ENCODE measurements at regions not wholly inside any gene's neighbourhood (a gene's known extent, or its start where the extent isn't known, plus 50 kb on each side); places are given as distances from the start of the nearest gene placed in this dataset.

DNA sequence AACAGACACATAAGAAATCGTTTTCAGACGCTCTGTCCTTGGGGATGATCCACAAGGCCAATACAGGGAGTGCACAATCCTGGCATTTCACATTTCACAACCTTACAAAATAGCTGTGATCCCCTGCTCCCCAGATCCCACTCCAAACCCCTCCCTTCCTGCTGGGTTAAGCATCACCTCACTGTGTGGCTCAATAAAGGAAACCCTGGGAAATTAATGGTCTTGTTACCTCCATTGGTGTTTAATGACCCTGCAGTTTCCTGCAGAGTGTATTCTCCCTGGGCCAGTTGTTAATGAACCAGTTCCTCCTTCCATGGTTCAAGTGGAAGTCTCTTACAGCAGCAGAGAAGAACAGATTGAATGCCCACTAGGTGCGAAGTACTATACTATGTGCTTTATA, 334.7 kb downstream of the OMA1 start:
- no peak for TF ChIP-seq HNF4G (IDR thresholded peaks at IDR 0.05)
- no peak for TF ChIP-seq NR2F2 (IDR thresholded peaks at IDR 0.05)
- no peak for TF ChIP-seq EGR1 (IDR thresholded peaks at IDR 0.05; ENCODE audit: low read depth in 2 of 2)
- TF ChIP-seq YY1 (IDR thresholded peaks at IDR 0.05), result no peak
- no peak for TF ChIP-seq HNF4A (conservative IDR thresholded peaks at IDR 0.05)
- no peak for TF ChIP-seq JUND (IDR thresholded peaks at IDR 0.05)
- no peak for TF ChIP-seq GABPA (IDR thresholded peaks at IDR 0.05 in 1 of 2, conservative IDR thresholded peaks at IDR 0.05 in 1 of 2)
- TF ChIP-seq, protein P1, sequence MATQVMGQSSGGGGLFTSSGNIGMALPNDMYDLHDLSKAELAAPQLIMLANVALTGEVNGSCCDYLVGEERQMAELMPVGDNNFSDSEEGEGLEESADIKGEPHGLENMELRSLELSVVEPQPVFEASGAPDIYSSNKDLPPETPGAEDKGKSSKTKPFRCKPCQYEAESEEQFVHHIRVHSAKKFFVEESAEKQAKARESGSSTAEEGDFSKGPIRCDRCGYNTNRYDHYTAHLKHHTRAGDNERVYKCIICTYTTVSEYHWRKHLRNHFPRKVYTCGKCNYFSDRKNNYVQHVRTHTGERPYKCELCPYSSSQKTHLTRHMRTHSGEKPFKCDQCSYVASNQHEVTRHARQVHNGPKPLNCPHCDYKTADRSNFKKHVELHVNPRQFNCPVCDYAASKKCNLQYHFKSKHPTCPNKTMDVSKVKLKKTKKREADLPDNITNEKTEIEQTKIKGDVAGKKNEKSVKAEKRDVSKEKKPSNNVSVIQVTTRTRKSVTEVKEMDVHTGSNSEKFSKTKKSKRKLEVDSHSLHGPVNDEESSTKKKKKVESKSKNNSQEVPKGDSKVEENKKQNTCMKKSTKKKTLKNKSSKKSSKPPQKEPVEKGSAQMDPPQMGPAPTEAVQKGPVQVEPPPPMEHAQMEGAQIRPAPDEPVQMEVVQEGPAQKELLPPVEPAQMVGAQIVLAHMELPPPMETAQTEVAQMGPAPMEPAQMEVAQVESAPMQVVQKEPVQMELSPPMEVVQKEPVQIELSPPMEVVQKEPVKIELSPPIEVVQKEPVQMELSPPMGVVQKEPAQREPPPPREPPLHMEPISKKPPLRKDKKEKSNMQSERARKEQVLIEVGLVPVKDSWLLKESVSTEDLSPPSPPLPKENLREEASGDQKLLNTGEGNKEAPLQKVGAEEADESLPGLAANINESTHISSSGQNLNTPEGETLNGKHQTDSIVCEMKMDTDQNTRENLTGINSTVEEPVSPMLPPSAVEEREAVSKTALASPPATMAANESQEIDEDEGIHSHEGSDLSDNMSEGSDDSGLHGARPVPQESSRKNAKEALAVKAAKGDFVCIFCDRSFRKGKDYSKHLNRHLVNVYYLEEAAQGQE (IDR thresholded peaks at IDR 0.05), result no peak
- no peak for TF ChIP-seq RAD21 (IDR thresholded peaks at IDR 0.05)
- no peak for TF ChIP-seq SP1 (IDR thresholded peaks at IDR 0.05)
- TF ChIP-seq, protein P2, sequence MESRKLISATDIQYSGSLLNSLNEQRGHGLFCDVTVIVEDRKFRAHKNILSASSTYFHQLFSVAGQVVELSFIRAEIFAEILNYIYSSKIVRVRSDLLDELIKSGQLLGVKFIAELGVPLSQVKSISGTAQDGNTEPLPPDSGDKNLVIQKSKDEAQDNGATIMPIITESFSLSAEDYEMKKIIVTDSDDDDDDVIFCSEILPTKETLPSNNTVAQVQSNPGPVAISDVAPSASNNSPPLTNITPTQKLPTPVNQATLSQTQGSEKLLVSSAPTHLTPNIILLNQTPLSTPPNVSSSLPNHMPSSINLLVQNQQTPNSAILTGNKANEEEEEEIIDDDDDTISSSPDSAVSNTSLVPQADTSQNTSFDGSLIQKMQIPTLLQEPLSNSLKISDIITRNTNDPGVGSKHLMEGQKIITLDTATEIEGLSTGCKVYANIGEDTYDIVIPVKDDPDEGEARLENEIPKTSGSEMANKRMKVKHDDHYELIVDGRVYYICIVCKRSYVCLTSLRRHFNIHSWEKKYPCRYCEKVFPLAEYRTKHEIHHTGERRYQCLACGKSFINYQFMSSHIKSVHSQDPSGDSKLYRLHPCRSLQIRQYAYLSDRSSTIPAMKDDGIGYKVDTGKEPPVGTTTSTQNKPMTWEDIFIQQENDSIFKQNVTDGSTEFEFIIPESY (IDR thresholded peaks at IDR 0.05), result no peak
- no peak for TF ChIP-seq FOXA1 (IDR thresholded peaks at IDR 0.05)
- TF ChIP-seq, protein P3, sequence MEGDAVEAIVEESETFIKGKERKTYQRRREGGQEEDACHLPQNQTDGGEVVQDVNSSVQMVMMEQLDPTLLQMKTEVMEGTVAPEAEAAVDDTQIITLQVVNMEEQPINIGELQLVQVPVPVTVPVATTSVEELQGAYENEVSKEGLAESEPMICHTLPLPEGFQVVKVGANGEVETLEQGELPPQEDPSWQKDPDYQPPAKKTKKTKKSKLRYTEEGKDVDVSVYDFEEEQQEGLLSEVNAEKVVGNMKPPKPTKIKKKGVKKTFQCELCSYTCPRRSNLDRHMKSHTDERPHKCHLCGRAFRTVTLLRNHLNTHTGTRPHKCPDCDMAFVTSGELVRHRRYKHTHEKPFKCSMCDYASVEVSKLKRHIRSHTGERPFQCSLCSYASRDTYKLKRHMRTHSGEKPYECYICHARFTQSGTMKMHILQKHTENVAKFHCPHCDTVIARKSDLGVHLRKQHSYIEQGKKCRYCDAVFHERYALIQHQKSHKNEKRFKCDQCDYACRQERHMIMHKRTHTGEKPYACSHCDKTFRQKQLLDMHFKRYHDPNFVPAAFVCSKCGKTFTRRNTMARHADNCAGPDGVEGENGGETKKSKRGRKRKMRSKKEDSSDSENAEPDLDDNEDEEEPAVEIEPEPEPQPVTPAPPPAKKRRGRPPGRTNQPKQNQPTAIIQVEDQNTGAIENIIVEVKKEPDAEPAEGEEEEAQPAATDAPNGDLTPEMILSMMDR (IDR thresholded peaks at IDR 0.05; ENCODE audit: low read depth, low read length, missing input control), result no peak
- peaks cover 0 to 7% (median 0%) of the 10 kb centered on the region in 4 donors for H3K4me1 ChIP-seq (ENCODE audit: control insufficient read depth in 4 of 4, insufficient read depth in 4 of 4, low read length in 3 of 4)
- H3K36me3 ChIP-seq (ENCODE audit: control insufficient read depth in 4 of 4, insufficient read depth in 3 of 4, low read depth in 1 of 4, low read length in 3 of 4), result no peaks in the 10 kb centered on the region
- no peaks in the 10 kb centered on the region for H3K27me3 ChIP-seq (ENCODE audit: control insufficient read depth in 4 of 4, insufficient read depth in 4 of 4, low read length in 3 of 4)
- H3K9me3 ChIP-seq (ENCODE audit: control insufficient read depth in 4 of 4, low read length in 3 of 4), result no peaks in the 10 kb centered on the region
- H3K9ac ChIP-seq (ENCODE audit: low read depth in 1 of 2, low read length in 2 of 2), result no peak overlapping the region
- no peak for DNase-seq (ENCODE audit: low spot score)
- H3K4me3 ChIP-seq (ENCODE audit: low read depth in 1 of 3, low read length in 3 of 3), result no peak overlapping the region
- no peak overlapping the region for H3K27ac ChIP-seq (ENCODE audit: low read depth in 1 of 2, low read length in 2 of 2)
- 59% methylated on average over 3 of the region's 3 CpGs for WGBS

DNA sequence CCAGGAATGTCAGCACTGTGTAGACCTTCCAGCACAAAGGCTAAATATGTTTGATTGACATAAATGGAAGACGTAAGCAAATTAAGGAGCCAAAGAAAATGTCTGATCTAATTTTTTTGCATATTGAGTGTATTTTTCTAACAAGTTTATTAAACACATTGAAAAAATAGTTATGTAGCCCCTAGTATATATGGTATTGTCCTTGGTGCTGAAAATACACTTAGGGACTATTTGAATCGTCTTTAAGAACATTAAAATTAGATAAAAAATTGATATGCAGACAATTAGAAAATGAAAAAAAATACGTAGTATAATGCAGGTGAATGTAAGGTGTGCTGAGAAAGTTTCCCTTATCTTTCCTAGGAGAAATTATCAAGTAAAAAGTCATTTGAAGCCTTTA, 337.0 kb downstream of the OMA1 start:
- H3K4me3 ChIP-seq (ENCODE audit: low read depth in 1 of 3, low read length in 3 of 3), result no peak overlapping the region
- no peaks in the 10 kb centered on the region for H3K36me3 ChIP-seq (ENCODE audit: control insufficient read depth in 4 of 4, insufficient read depth in 3 of 4, low read depth in 1 of 4, low read length in 3 of 4)
- H3K4me1 ChIP-seq (ENCODE audit: control insufficient read depth in 4 of 4, insufficient read depth in 4 of 4, low read length in 3 of 4), result peaks cover 0 to 2% (median 0%) of the 10 kb centered on the region in 4 donors
- no peak for DNase-seq (ENCODE audit: low spot score)
- H3K27ac ChIP-seq (ENCODE audit: low read depth in 1 of 2, low read length in 2 of 2), result no peak overlapping the region
- no peaks in the 10 kb centered on the region for H3K27me3 ChIP-seq (ENCODE audit: control insufficient read depth in 4 of 4, insufficient read depth in 4 of 4, low read length in 3 of 4)
- 72% methylated on average over 3 of the region's 3 CpGs for WGBS
- no peak overlapping the region for H3K9ac ChIP-seq (ENCODE audit: low read depth in 1 of 2, low read length in 2 of 2)
- no peaks in the 10 kb centered on the region for H3K9me3 ChIP-seq (ENCODE audit: control insufficient read depth in 4 of 4, low read length in 3 of 4)
- TF ChIP-seq, protein P1 (IDR thresholded peaks at IDR 0.05), result peak; percentile 30
- no peak for TF ChIP-seq FOXA1 (IDR thresholded peaks at IDR 0.05)
- no peak for TF ChIP-seq YY1 (IDR thresholded peaks at IDR 0.05)
- TF ChIP-seq, protein P4, sequence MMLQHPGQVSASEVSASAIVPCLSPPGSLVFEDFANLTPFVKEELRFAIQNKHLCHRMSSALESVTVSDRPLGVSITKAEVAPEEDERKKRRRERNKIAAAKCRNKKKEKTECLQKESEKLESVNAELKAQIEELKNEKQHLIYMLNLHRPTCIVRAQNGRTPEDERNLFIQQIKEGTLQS (IDR thresholded peaks at IDR 0.05), result no peak

Data from liver (tissue), 8 donors.